CD1c-positive myeloid dendritic cell (primary cell): ENCODE measurements at regions not wholly inside any gene's neighbourhood (a gene's known extent, or its start where the extent isn't known, plus 50 kb on each side); places are given as distances from the start of the nearest gene placed in this dataset.
A peak's percentile ranks its signal among the peaks of the same experiment; 100 is the strongest.

Source experiments
- DNase-seq: peaks from one replicate; pipeline ENCODE4 v3.0.0-alpha.2; 2016; ENCODE audit errors: extremely low spot score

DNA sequence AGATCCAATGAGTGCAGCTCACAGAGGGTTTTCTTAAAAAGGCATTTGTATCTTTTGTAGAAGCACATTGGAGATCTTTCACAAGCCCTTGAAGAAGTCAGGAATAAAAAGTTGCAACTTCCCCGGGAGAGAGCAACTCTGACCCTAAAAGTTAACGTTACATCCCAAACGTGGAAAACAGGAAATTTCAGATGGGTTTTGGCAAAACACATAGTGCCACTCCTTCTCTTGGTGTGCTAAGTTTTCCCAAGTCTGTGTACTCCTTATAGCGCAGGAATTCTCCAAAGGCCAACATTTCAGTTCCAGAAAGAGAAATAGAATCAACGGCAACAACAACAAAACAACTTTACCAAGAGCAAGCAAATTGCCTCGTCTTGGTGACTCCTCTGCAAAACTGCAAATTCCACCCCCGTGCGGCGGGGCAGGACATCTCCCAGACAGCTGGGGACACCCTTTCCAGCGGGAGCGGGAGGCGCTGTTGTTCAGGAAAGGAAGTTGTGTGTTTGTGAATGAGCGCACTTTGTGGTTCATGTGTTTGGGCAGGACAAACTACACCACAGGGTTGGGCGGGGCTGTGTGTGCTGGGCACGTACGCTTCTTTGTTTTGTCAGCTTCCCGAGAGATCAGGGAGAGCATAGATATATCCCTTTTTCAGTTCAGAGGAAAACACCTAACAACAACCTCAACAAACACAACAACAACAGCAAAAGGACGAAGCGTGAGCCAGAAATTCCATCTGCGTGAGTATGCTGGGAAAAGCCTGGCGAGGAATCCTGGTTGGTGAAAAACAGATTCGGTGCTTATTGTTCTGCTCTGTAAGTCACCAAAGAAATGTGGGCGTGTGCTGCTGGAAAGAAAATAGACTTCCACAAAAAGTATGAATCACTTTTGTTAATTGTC lies 294.7 kb upstream of the PITRM1 start:
- peak; percentile 85 for DNase-seq

GRCh38 chr10:3465406-3465891 lies 292.9 kb upstream of the PITRM1 start:
- peak; percentile 37 for DNase-seq

DNA sequence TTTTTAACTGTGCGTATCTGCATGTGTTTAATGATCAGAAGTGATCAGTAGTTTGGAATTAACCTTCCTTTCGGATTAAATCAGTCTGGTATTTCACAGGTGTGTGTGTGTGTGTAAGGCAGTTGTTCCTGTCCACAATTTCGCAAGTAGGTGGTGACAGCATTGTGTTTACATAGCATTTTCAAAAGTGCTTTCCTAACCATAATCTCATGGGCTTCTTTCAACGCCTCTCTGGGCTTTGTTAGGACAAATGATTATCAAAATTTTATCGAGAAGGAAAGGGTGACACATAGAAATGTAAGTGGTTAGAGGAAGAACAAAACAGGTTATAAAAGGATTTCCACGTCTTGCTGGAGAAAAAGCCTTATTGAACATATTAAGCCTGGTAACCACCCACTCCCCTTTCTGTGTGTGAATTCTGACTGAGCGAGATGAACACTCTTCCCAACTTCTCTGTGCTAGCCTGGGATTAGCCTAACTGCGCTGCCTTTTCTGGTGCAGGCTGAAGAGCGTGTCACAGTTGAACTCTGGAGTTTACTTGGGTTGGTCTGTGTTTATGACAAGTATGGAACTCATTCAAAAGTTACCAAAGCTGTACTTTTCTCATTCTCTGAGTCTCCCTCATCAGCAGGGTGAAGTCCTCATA lies 292.3 kb upstream of the PITRM1 start:
- DNase-seq, result no peak

DNA sequence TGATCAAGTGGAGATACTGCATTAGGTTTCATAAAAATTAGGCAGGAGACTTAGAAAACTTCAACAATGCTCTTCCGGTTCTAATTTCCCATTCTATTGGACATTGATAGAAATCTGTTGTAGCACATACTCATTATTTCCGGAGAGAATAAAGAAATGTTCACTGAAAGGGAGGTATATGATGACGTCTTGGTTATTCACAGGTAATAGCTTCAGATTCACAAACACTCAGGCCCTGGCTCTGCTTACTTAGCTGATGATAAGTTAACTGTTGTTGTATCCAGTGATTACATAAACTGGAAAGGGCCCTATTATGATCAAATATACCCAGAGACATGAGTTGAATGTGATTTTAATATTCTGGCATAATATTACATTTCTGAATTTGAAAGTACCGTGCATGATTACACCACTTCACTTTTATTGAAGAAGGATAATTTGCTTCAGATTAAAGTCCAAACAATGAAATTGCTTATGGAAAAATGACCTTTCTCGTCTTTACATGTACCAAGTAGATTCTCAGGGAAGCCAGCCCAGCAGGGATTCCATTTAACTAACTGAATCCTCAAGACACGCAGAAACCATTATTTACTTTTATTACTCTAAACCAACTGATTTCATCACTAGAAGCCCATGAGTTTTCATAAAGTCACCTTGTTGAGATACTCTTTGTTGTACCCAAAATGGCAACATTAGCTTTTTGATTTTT lies 288.0 kb upstream of the PITRM1 start:
- no peak for DNase-seq

GRCh38 chr10:3455385-3456334 lies 283.1 kb upstream of the PITRM1 start:
- no peak for DNase-seq

DNA sequence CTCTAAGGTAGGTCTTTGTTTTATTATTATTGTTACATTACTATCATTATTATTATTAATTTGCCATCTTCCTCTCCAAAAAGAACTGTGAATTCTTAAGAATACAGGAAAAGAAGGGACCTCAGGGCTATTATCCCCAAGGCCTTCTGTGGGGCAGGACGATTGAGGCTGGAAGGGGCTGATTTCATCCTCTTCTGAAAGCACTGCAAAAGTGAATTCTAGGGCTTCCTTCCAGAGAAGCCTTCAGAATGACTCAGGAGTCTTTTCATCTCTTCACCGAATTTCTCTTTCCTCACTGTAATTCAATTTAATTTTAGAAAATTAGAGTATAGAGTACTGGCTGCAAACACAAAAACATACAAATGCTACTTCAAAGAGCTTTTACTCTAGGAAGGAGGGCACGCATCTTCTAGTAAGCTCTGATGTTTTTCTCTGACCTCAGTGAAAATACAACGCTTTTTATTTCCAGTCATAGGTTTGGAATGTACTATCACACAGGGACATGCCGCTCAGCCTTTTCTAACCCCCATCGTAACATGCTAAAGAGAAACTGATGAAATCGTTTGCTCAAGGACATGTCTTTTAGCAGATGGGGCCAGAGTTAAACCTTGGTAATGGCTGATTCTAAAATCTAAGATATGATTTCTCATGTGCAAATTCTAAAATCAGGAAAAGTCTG lies 280.2 kb upstream of the PITRM1 start:
- DNase-seq, result no peak

GRCh38 chr10:3452173-3452626 lies 279.6 kb upstream of the PITRM1 start:
- no peak for DNase-seq

DNA sequence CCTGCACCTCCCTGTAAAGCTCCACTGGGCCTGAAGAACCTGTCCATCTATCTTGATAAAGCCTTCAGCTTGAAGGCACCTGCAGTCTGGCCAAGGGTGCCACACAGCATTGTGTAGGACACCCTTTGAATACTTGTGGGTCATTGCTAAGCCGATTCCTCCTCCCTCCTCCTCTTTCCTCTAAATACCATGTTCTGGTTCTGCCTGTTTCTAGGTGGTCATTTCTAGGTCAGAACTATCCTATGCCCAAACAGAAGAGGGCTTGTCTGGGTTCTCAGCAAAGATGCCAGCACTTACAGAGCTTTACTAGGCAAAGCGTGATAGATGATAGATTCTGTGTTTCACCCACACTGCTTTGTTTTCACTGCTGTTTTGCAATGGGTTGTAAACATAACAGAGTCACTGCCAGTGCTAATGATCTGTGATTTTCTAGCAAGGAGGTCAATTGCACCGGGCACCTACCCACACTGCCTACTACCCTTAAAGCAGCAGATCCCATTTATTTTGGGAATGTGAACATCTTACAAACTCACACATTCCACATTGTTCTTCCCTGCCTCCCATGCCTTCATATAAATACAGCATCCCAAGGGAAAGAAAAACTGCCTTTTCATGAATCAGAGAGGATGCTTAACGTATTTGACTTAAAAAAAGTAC lies 279.1 kb upstream of the PITRM1 start:
- no peak for DNase-seq

- DNase-seq, result no peak
Observed at GRCh38 chr10:3446221-3446620, 273.6 kb upstream of the PITRM1 start.

DNA sequence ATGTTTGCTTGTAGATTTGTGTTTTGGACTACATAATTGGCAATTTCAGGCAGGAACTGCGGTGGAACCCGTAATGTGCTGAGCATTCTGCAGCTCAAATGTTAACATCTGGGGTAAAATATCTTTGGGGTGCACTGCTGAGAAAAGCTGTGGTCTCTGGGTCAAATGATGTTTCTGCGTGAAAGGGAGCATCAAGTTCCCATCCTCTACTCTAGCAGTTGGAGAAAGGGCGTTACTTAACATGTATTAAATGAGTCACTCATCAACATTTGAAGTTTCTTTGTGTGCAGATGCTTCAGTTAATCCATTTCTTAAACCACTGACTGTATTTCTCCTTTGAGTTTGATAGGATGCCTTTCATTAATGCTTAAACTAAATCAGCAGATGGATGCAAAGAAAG lies 273.1 kb upstream of the PITRM1 start:
- DNase-seq, result no peak

GRCh38 chr10:3442451-3442990 lies 269.9 kb upstream of the PITRM1 start:
- no peak for DNase-seq

DNA sequence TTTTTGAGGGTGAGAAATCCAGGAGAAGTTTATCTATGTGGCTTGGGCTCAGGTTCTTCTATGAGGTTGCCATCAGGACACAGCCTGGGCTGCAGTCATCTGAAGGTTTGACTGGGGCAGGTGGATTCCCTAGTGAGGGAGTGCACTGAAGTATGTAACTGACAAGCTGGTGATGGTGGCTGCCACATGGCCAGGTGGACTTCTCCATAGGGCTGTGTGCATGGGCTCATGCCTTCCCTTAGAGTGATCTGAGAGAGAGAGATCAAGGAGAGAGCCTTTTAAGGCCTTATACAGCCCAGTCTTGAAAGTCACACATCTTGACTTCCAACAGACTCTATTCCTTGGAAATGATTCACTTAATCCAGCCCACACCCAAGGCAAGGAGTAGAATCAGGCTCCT lies 266.6 kb upstream of the PITRM1 start:
- no peak for DNase-seq

GRCh38 chr10:3438606-3439005 lies 266.0 kb upstream of the PITRM1 start:
- DNase-seq, result peak; percentile 61

DNA sequence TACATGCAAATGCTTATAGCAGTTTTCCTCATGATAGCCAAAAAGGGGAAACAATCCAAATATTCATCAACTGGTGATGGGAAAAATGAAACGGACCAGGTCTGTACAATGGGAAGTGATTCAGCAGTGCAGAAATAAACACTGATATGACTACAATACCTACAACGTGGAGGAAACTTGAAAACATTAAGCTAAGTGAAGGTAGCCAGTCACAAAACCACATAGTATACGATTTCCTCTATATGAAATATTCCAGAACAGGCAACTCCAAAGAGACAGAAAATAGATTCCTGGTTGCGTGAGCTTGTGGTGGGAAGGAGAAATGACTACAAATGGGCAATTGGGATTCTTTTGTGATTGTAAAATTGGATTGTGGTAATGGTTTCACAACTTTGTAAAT lies 263.1 kb upstream of the PITRM1 start:
- DNase-seq, result peak; percentile 49

- no peak for DNase-seq
Observed at GRCh38 chr10:3433988-3434387, 261.4 kb upstream of the PITRM1 start.

GRCh38 chr10:3433131-3433530 lies 260.5 kb upstream of the PITRM1 start:
- DNase-seq, result no peak

GRCh38 chr10:3432081-3432825 lies 259.7 kb upstream of the PITRM1 start:
- no peak for DNase-seq

GRCh38 chr10:3430501-3430900 lies 257.9 kb upstream of the PITRM1 start:
- DNase-seq, result no peak

GRCh38 chr10:3429676-3430075 lies 257.1 kb upstream of the PITRM1 start:
- no peak for DNase-seq
